ENCODE measurements at regions not wholly inside any gene's neighbourhood (a gene's known extent, or its start where the extent isn't known, plus 50 kb on each side); places are given as distances from the start of the nearest gene placed in this dataset.
"Not testable (repeated sequence)": the region's sequence is repeated elsewhere in the genome, so short reads cannot be mapped to it uniquely, and the experiment has no call there.

DNA sequence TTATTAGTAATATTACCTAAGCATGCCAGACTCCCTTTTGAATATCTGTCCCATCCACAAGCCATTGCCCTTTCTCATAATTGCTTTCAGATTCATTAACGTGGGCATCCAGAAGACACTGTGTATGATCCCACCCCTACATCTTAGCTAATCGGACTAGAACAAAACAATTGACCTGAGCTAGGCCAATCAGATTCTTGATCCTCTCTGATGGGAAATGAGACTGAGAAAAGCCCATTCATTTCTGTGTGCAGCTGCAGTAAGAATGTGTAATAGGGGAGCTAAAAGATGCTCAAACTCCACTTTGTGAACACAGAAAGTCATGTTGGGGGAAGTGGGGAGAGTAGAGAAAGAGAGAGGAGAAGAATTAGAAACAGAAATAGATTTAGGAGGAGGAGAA lies 281.7 kb upstream of the G2E3 start (continued):
- TF ChIP-seq YY1 (IDR thresholded peaks at IDR 0.05; ENCODE audit: low read depth) (no peak), MAX (IDR thresholded peaks at IDR 0.05; ENCODE audit: low read depth) (no peak), RXRA (IDR thresholded peaks at IDR 0.05; ENCODE audit: borderline replicate concordance, low read depth) (no peak), POLR2AphosphoS5 (IDR thresholded peaks at IDR 0.05; ENCODE audit: low read depth, low read length) (no peak), FOXM1 (IDR thresholded peaks at IDR 0.05; ENCODE audit: low read depth) (no peak), ZBTB33 (IDR thresholded peaks at IDR 0.05; ENCODE audit: borderline replicate concordance, low read depth) (no peak)

DNA sequence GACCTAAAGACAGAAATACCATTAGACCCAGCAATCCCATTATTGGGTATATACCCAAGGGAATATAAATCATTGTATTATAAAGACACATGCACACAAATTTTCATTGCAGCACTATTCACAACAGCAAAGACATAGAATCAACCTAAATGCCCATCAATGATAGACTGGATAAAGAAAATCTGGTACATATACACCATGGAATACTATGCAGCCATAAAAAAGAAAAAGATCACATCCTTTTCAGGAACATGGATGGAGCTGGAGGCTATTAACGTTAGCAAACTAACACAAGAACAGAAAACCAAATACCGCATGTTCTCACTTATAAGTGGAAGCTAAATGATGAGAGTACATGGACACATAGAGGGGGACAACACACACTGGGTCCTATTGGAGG lies 280.1 kb upstream of the G2E3 start:
- H3K27me3 ChIP-seq (ENCODE audit: insufficient read depth); H3K4me2 ChIP-seq; DNase-seq; H3K9me2 ChIP-seq; H3K79me2 ChIP-seq (ENCODE audit: insufficient read depth); H3F3A ChIP-seq (replicated peaks; ENCODE audit: insufficient read depth); H3K4me1 ChIP-seq (ENCODE audit: control insufficient read depth in 1 of 2, insufficient read depth in 2 of 2, low read depth in 1 of 2, low read length in 1 of 2); H3K9me3 ChIP-seq; POLR2A ChIA-PET; H3K9ac ChIP-seq; H4K20me1 ChIP-seq (ENCODE audit: insufficient read depth); H3K4me3 ChIP-seq (ENCODE audit: low read depth in 2 of 2, low read length in 1 of 2); H3K27ac ChIP-seq (ENCODE audit: low read depth in 2 of 2, low read length in 1 of 2); H2AFZ ChIP-seq (ENCODE audit: low read depth); H3K36me3 ChIP-seq (replicated peaks in 1 of 2; ENCODE audit: control insufficient read depth in 1 of 2, insufficient read depth in 2 of 2, low read length in 1 of 2): not testable (repeated sequence)
- WGBS (ENCODE audit: low lambda C conversion rate) = 3% methylated on average over 2 of the region's 2 CpGs
- CTCF ChIA-PET = interaction anchor here (1.9 kb wide), 1 partner anchor 8 kb away, joined by 7 read pairs; no protein-coding TSS in a partner anchor

GRCh38 chr14:30283822-30284446 lies 275.0 kb upstream of the G2E3 start:
- CTCF ChIA-PET = interaction anchor here (1.0 to 8.1 kb wide), 10 partner anchors 9 to 733 kb away, joined by 3 to 74 read pairs (median 3); no protein-coding TSS in a partner anchor
- Histone ChIP-seq H3K4me2 (no peak overlapping the region), H2AFZ (ENCODE audit: low read depth) (no peak overlapping the region)
- TF ChIP-seq, protein P1, sequence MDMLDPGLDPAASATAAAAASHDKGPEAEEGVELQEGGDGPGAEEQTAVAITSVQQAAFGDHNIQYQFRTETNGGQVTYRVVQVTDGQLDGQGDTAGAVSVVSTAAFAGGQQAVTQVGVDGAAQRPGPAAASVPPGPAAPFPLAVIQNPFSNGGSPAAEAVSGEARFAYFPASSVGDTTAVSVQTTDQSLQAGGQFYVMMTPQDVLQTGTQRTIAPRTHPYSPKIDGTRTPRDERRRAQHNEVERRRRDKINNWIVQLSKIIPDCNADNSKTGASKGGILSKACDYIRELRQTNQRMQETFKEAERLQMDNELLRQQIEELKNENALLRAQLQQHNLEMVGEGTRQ (IDR thresholded peaks at IDR 0.05; ENCODE audit: borderline replicate concordance, low read depth, low read length) = no peak
- TF ChIP-seq EP300 (IDR thresholded peaks at IDR 0.05; ENCODE audit: borderline replicate concordance in 1 of 2, low read depth in 1 of 2, low read length in 1 of 2) (no peak), RAD21 (IDR thresholded peaks at IDR 0.05; ENCODE audit: low read length) (peak; percentile 24), FOXJ3 (CRISPR knock-in tag; IDR thresholded peaks at IDR 0.05) (no peak), NFIC (IDR thresholded peaks at IDR 0.05; ENCODE audit: borderline replicate concordance) (no peak), PBX3 (IDR thresholded peaks at IDR 0.05) (no peak), EZH2phosphoT487 (IDR thresholded peaks at IDR 0.05; ENCODE audit: borderline replicate concordance, low read depth) (no peak), YY1 (IDR thresholded peaks at IDR 0.05; ENCODE audit: low read depth) (no peak), MEF2A (IDR thresholded peaks at IDR 0.05; ENCODE audit: borderline replicate concordance, low read depth) (no peak), MAX (IDR thresholded peaks at IDR 0.05; ENCODE audit: low read depth) (no peak), POLR2AphosphoS5 (IDR thresholded peaks at IDR 0.05; ENCODE audit: low read depth, low read length) (no peak), FOXM1 (IDR thresholded peaks at IDR 0.05; ENCODE audit: low read depth) (no peak), GABPA (IDR thresholded peaks at IDR 0.05; ENCODE audit: low read depth) (no peak)
- TF ChIP-seq, protein P2, sequence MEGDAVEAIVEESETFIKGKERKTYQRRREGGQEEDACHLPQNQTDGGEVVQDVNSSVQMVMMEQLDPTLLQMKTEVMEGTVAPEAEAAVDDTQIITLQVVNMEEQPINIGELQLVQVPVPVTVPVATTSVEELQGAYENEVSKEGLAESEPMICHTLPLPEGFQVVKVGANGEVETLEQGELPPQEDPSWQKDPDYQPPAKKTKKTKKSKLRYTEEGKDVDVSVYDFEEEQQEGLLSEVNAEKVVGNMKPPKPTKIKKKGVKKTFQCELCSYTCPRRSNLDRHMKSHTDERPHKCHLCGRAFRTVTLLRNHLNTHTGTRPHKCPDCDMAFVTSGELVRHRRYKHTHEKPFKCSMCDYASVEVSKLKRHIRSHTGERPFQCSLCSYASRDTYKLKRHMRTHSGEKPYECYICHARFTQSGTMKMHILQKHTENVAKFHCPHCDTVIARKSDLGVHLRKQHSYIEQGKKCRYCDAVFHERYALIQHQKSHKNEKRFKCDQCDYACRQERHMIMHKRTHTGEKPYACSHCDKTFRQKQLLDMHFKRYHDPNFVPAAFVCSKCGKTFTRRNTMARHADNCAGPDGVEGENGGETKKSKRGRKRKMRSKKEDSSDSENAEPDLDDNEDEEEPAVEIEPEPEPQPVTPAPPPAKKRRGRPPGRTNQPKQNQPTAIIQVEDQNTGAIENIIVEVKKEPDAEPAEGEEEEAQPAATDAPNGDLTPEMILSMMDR (IDR thresholded peaks at IDR 0.05) = peak; percentile 77
- TF ChIP-seq, protein P3, sequence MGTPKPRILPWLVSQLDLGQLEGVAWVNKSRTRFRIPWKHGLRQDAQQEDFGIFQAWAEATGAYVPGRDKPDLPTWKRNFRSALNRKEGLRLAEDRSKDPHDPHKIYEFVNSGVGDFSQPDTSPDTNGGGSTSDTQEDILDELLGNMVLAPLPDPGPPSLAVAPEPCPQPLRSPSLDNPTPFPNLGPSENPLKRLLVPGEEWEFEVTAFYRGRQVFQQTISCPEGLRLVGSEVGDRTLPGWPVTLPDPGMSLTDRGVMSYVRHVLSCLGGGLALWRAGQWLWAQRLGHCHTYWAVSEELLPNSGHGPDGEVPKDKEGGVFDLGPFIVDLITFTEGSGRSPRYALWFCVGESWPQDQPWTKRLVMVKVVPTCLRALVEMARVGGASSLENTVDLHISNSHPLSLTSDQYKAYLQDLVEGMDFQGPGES (IDR thresholded peaks at IDR 0.05; ENCODE audit: low read depth, low read length) = no peak

More at GRCh38 chr14:30283822-30284446, 275.0 kb upstream of the G2E3 start:
- peak; percentile 7 for DNase-seq
- Histone ChIP-seq H3K79me2 (ENCODE audit: insufficient read depth) (no peaks in the 10 kb centered on the region), H3K4me1 (ENCODE audit: control insufficient read depth in 1 of 2, insufficient read depth in 2 of 2, low read depth in 1 of 2, low read length in 1 of 2) (no peaks in the 10 kb centered on the region), H3K9me2 (no peaks in the 10 kb centered on the region; the same call in 1 of the 2 replicates), H4K20me1 (ENCODE audit: insufficient read depth) (no peaks in the 10 kb centered on the region), H3K9ac (no peak overlapping the region), H3K9me3 (no peaks in the 10 kb centered on the region), H3K36me3 (replicated peaks in 1 of 2; ENCODE audit: control insufficient read depth in 1 of 2, insufficient read depth in 2 of 2, low read length in 1 of 2) (no peaks in the 10 kb centered on the region), H3K27ac (ENCODE audit: low read depth in 2 of 2, low read length in 1 of 2) (no peak overlapping the region), H3K27me3 (ENCODE audit: insufficient read depth) (no peaks in the 10 kb centered on the region; the same call in 1 of the 2 replicates), H3K4me3 (ENCODE audit: low read depth in 2 of 2, low read length in 1 of 2) (no peak overlapping the region), H3F3A (replicated peaks; ENCODE audit: insufficient read depth) (no peaks in the 10 kb centered on the region)
- POLR2A ChIA-PET = no interaction called here
- WGBS (ENCODE audit: low lambda C conversion rate) = 2% methylated on average over 2 of the region's 2 CpGs

All from SK-N-SH (cell line).